DOHH2 (cell line): ENCODE measurements at regions not wholly inside any gene's neighbourhood (a gene's known extent, or its start where the extent isn't known, plus 50 kb on each side); places are given as distances from the start of the nearest gene placed in this dataset.

Source experiments
- CTCF ChIP-seq: fragments of 200-600 bp; sonication (generic); IDR thresholded peaks from one replicate; pipeline ENCODE4 v1.5.1; 2014; ENCODE audit warnings: antibody characterized with exemption, mild to moderate bottlenecking, low read depth, low read length; ENCODE audit not compliant: poor library complexity, severe bottlenecking
- EZH2phosphoT487 ChIP-seq: fragments of 200-600 bp; sonication (generic); IDR thresholded peaks from 2 replicates; pipeline ENCODE4 v1.6.1; 2017; ENCODE audit warnings: borderline replicate concordance, mild to moderate bottlenecking, antibody characterized with exemption, low read length, moderate library complexity, mixed read lengths

GRCh38 chr14:24701062-24701461 lies 67.1 kb upstream of the GZMB start:
- TF ChIP-seq CTCF (no peak), EZH2phosphoT487 (no peak)
